HEK293 (cell line): ENCODE measurements at regions not wholly inside any gene's neighbourhood (a gene's known extent, or its start where the extent isn't known, plus 50 kb on each side); places are given as distances from the start of the nearest gene placed in this dataset.

ENCODE experiments used
- CTCF ChIA-PET: fragments of 350-600 bp; formaldehyde crosslinking; extraction: SDS; loops from one replicate; lab custom pipeline; 2021; ENCODE audit warnings: antibody characterized with exemption; lab: Yijun Ruan, JAX
- POLR2A ChIA-PET: fragments of 300-600 bp; formaldehyde crosslinking; extraction: SDS; loops from one replicate; lab custom pipeline; 2020; ENCODE audit warnings: antibody characterized with exemption, inconsistent platforms; lab: Yijun Ruan, JAX
- H3K27ac ChIP-seq: fragments of 200-500 bp; sonication (Bioruptor generic); 2 replicates; pipeline ENCODE4 v1.5.1; 2014; ENCODE audit warnings: low read depth, low read length, control low read depth, inconsistent platforms; ENCODE audit errors: extremely low read depth
- H3K36me3 ChIP-seq, 2 experiments: fragments of 200-500 bp in 1 of 2; sonication (Bioruptor generic) in 1 of 2; 1 replicate in 1 of 2; 2 replicates in 1 of 2; pipeline ENCODE4 v1.5.1; 2014 to 2017; ENCODE audit warnings: inconsistent platforms in 2 of 2, low read length in 2 of 2; ENCODE audit not compliant: control insufficient read depth in 2 of 2, insufficient read depth in 1 of 2
- H3K4me1 ChIP-seq: fragments of 200-500 bp; sonication (Bioruptor generic); 2 replicates; pipeline ENCODE4 v1.5.1; 2014; ENCODE audit warnings: mild to moderate bottlenecking, low read length, inconsistent platforms; ENCODE audit not compliant: control insufficient read depth, insufficient read depth
- H3K4me3 ChIP-seq: 2 replicates; pipeline ENCODE4 v1.5.1; 2011; ENCODE audit warnings: low read depth, mild to moderate bottlenecking, control low read depth, low read length, moderate library complexity
- H3K9me3 ChIP-seq: fragments of 200-500 bp; sonication (Bioruptor generic); 2 replicates; pipeline ENCODE4 v1.5.1; 2014; ENCODE audit warnings: low read depth, low read length, inconsistent platforms; ENCODE audit not compliant: control insufficient read depth, insufficient read depth
- EGR2 ChIP-seq: fragments of 450-650 bp; formaldehyde crosslinking; IDR thresholded peaks from 2 replicates; pipeline ENCODE4 v1.5.1; 2016; ENCODE audit warnings: low read depth, missing biosample characterization, missing genetic modification characterization
- GLIS2 ChIP-seq: fragments of 450-650 bp; formaldehyde crosslinking; IDR thresholded peaks from 2 replicates; pipeline ENCODE4 v1.5.1; 2016; ENCODE audit warnings: missing biosample characterization, missing genetic modification characterization
- KLF8 ChIP-seq: fragments of 450-650 bp; formaldehyde crosslinking; IDR thresholded peaks from 2 replicates; pipeline ENCODE4 v1.5.1; 2016; ENCODE audit warnings: missing biosample characterization, missing genetic modification characterization
- SALL2 ChIP-seq: fragments of 450-650 bp; formaldehyde crosslinking; IDR thresholded peaks from 2 replicates; pipeline ENCODE4 v1.5.0; 2017; ENCODE audit warnings: missing biosample characterization, mild to moderate bottlenecking, missing genetic modification characterization, borderline replicate concordance
- ZBTB7A ChIP-seq: fragments of 450-650 bp; formaldehyde crosslinking; IDR thresholded peaks from 2 replicates; pipeline ENCODE4 v1.5.1; 2016; ENCODE audit warnings: low read depth, missing biosample characterization, missing genetic modification characterization
- ZFHX2 ChIP-seq: fragments of 450-650 bp; formaldehyde crosslinking; conservative IDR thresholded peaks from 2 replicates; pipeline ENCODE4 v1.5.1; 2016; ENCODE audit warnings: missing biosample characterization, missing genetic modification characterization
- ZFP69B ChIP-seq: fragments of 450-650 bp; formaldehyde crosslinking; IDR thresholded peaks from 2 replicates; pipeline ENCODE4 v1.5.1; 2016; ENCODE audit warnings: missing biosample characterization, missing genetic modification characterization
- ZNF18 ChIP-seq: fragments of 450-650 bp; formaldehyde crosslinking; IDR thresholded peaks from 2 replicates; pipeline ENCODE4 v1.5.1; 2016; ENCODE audit warnings: missing biosample characterization, missing genetic modification characterization
- ZNF280C ChIP-seq: fragments of 450-650 bp; formaldehyde crosslinking; IDR thresholded peaks from 2 replicates; pipeline ENCODE4 v1.5.1; 2016; ENCODE audit warnings: missing biosample characterization, missing genetic modification characterization
- ZNF514 ChIP-seq: fragments of 450-650 bp; formaldehyde crosslinking; IDR thresholded peaks from 2 replicates; pipeline ENCODE4 v1.5.1; 2016; ENCODE audit warnings: missing biosample characterization, missing genetic modification characterization
- ZNF777 ChIP-seq: fragments of 450-650 bp; formaldehyde crosslinking; IDR thresholded peaks from 2 replicates; pipeline ENCODE4 v1.5.1; 2017; ENCODE audit warnings: missing biosample characterization, missing genetic modification characterization, borderline replicate concordance
- ZNF785 ChIP-seq: fragments of 450-650 bp; formaldehyde crosslinking; IDR thresholded peaks from 2 replicates; pipeline ENCODE4 v1.5.1; 2016; ENCODE audit warnings: missing biosample characterization, missing genetic modification characterization
- ZNF791 ChIP-seq: fragments of 450-650 bp; formaldehyde crosslinking; IDR thresholded peaks from 2 replicates; pipeline ENCODE4 v1.5.1; 2016; ENCODE audit warnings: missing biosample characterization, missing genetic modification characterization
- ZSCAN23 ChIP-seq: fragments of 450-650 bp; formaldehyde crosslinking; IDR thresholded peaks from 2 replicates; pipeline ENCODE4 v1.5.1; 2016; ENCODE audit warnings: missing biosample characterization, missing genetic modification characterization
- TF ChIP-seq, protein P1 (sequence below): fragments of 450-650 bp; formaldehyde crosslinking; IDR thresholded peaks from 2 replicates; pipeline ENCODE4 v1.5.1; 2016; ENCODE audit warnings: missing biosample characterization, missing genetic modification characterization
- TF ChIP-seq, protein P2 (sequence below): fragments of 450-650 bp; formaldehyde crosslinking; IDR thresholded peaks from 2 replicates; pipeline ENCODE4 v1.5.1; 2016; ENCODE audit warnings: missing biosample characterization, missing genetic modification characterization

GRCh38 chr3:107128946-107129345 is 248.3 kb upstream of the CCDC54 start (continued):
- TF ChIP-seq, protein P1, sequence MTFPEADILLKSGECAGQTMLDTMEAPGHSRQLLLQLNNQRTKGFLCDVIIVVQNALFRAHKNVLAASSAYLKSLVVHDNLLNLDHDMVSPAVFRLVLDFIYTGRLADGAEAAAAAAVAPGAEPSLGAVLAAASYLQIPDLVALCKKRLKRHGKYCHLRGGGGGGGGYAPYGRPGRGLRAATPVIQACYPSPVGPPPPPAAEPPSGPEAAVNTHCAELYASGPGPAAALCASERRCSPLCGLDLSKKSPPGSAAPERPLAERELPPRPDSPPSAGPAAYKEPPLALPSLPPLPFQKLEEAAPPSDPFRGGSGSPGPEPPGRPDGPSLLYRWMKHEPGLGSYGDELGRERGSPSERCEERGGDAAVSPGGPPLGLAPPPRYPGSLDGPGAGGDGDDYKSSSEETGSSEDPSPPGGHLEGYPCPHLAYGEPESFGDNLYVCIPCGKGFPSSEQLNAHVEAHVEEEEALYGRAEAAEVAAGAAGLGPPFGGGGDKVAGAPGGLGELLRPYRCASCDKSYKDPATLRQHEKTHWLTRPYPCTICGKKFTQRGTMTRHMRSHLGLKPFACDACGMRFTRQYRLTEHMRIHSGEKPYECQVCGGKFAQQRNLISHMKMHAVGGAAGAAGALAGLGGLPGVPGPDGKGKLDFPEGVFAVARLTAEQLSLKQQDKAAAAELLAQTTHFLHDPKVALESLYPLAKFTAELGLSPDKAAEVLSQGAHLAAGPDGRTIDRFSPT (tag by site-specific recombination): no peak
- no peak for TF ChIP-seq GLIS2 (tag by site-specific recombination)
- no peak for TF ChIP-seq ZFP69B (tag by site-specific recombination)
- TF ChIP-seq ZNF777: no peak
- TF ChIP-seq ZSCAN23 (tag by site-specific recombination): no peak
- TF ChIP-seq SALL2: no peak
- TF ChIP-seq, protein P2, sequence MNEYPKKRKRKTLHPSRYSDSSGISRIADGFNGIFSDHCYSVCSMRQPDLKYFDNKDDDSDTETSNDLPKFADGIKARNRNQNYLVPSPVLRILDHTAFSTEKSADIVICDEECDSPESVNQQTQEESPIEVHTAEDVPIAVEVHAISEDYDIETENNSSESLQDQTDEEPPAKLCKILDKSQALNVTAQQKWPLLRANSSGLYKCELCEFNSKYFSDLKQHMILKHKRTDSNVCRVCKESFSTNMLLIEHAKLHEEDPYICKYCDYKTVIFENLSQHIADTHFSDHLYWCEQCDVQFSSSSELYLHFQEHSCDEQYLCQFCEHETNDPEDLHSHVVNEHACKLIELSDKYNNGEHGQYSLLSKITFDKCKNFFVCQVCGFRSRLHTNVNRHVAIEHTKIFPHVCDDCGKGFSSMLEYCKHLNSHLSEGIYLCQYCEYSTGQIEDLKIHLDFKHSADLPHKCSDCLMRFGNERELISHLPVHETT: no peak

- CTCF ChIA-PET: interaction anchor here (1.1 kb wide), 1 partner anchor 12 kb away, joined by 3 read pairs; no protein-coding TSS in a partner anchor
- Histone ChIP-seq H3K4me1 (no peaks in the 10 kb centered on the region), H3K4me3 (no peak overlapping the region), H3K27ac (no peak overlapping the region), H3K9me3 (no peaks in the 10 kb centered on the region), H3K36me3 (no peaks in the 10 kb centered on the region)
- TF ChIP-seq ZNF18: peak; percentile 83
- no peak for TF ChIP-seq ZBTB7A (tag by site-specific recombination)
- peak; percentile 41; the same call in 1 of the 2 replicates for TF ChIP-seq EGR2 (tag by site-specific recombination)
- peak; percentile 42 for TF ChIP-seq ZFHX2 (tag by site-specific recombination)
- POLR2A ChIA-PET: no interaction called here
Measured at GRCh38 chr3:107130089-107130700, 247.0 kb upstream of the CCDC54 start.

DNA sequence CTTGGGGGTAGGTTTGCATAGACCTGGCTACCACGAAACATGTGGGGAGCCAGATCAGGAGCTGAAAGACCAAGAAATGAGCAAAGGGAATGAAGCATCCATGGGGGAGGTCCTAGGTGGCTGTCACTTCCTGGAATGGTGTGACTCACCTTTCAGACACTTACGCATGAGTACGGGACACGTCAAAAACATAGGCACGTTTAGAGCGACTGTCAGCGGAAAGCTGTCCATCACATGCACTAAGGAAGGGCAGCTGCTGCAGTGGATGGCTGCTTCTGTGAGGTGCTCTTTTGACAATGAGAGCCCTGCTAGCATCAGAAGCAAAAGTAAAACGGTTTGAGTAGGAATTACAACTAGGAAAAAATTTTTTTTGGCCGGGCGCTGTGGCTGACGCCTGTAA is 244.6 kb upstream of the CCDC54 start:
- no peak for TF ChIP-seq ZNF280C (tag by site-specific recombination)
- no peak for TF ChIP-seq ZNF785
- TF ChIP-seq ZNF514: no peak
- no peak for TF ChIP-seq KLF8 (tag by site-specific recombination)
- TF ChIP-seq ZNF791 (tag by site-specific recombination): no peak
- no peak for TF ChIP-seq ZFP69B (tag by site-specific recombination)
- Histone ChIP-seq H3K27ac (no peak overlapping the region), H3K36me3 (no peaks in the 10 kb centered on the region), H3K4me3 (no peak overlapping the region), H3K9me3 (no peaks in the 10 kb centered on the region), H3K4me1 (no peaks in the 10 kb centered on the region)
- CTCF ChIA-PET: no interaction called here
- POLR2A ChIA-PET: no interaction called here
